ENCODE measurements at regions not wholly inside any gene's neighbourhood (a gene's known extent, or its start where the extent isn't known, plus 50 kb on each side); places are given as distances from the start of the nearest gene placed in this dataset.
"Not testable (repeated sequence)": the region's sequence is repeated elsewhere in the genome, so short reads cannot be mapped to it uniquely, and the experiment has no call there.

DNA sequence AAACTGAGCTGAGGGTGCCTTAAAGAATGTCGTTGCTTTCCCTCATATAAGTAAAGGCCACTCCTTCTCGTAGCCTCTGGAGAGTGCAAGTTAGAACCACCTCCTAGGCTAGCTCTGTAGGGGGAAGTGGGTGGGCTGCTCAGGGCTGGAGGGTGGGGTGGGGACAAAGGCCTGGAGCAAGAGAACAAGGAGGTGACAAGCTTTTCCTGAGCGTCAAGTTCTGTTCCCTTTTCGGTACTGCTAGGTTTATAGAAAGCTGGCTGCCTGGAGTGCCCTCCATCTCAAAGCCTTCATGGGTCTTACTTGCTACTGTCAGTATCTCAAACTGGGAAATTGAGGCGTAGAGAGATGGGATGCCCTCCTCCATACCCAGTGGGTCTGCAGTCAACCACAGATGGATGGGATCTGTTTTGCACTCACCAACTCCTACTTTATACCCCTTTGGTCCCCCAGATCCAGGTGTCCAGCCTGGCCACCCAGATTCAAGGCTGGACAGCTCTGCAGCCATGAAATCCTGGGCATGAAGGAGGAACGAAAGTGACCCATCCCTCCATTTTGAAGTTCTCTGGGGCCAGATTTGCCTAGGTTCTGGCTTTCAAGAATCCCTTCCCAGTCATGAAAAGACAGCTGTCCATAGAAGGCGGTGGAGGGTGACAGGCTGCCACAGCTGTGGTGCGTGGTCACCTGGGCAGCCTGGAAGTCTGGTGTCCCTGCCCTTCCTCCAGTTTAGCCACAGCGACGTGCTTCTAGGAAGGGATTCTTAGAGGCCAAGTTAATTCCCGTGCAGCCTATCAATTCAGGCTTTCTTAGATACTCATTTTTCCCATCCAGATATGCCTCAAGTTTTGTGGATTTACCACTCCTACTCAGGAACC, 117.8 kb downstream of the CRLF3 start:
- BruUV-seq (replicated peaks); H3K9me3 ChIP-seq (ENCODE audit: low read depth, low read length, poor library complexity, severe bottlenecking); H3K36me3 ChIP-seq (ENCODE audit: insufficient read depth, low read length, poor library complexity, severe bottlenecking); intact Hi-C loops (cut with micrococcal nuclease; ENCODE audit: unreplicated experiment); H3K4me1 ChIP-seq (ENCODE audit: insufficient read depth, low read length, poor library complexity, severe bottlenecking); CTCF ChIA-PET; H3K27me3 ChIP-seq (replicated peaks; ENCODE audit: insufficient read depth, low read depth, low read length, poor library complexity); H3K27ac ChIP-seq (ENCODE audit: low read depth, low read length, poor library complexity, severe bottlenecking); H3K4me3 ChIP-seq (ENCODE audit: low read depth, low read length, poor library complexity, severe bottlenecking); DNase-seq (ENCODE audit: low spot score): not testable (repeated sequence)
- POLR2A ChIA-PET (ENCODE audit: low non-redundant PET), result interaction anchor here (0.7 kb wide), 1 partner anchor 484 kb away, joined by 3 read pairs; no protein-coding TSS in a partner anchor

DNA sequence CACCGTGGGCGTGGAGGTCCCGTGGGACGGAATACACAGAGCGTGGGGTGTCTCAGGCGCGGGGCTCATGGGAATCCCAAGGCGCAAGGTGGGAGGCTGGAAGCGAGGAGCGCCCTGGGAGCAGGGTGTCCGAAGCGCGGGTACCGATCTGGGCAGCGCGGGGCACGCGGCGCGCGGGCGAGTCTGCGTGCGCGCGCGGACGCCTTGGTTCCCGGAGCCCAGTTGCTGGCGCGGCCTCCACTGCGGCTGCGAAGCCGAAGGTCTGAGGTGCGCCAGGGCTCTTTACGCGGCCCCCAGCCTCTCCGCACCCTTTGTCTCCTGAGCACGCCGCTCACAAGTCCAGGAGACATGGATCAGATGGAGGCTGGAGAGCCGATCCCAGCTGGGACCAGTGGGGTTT, 118.5 kb downstream of the CRLF3 start:
- H3K4me3 ChIP-seq (ENCODE audit: low read depth, low read length, poor library complexity, severe bottlenecking); H3K4me1 ChIP-seq (ENCODE audit: insufficient read depth, low read length, poor library complexity, severe bottlenecking); CTCF ChIA-PET; DNase-seq (ENCODE audit: low spot score); H3K27me3 ChIP-seq (replicated peaks; ENCODE audit: insufficient read depth, low read depth, low read length, poor library complexity); BruUV-seq (replicated peaks); H3K27ac ChIP-seq (ENCODE audit: low read depth, low read length, poor library complexity, severe bottlenecking); H3K36me3 ChIP-seq (ENCODE audit: insufficient read depth, low read length, poor library complexity, severe bottlenecking); POLR2A ChIA-PET (ENCODE audit: low non-redundant PET); H3K9me3 ChIP-seq (ENCODE audit: low read depth, low read length, poor library complexity, severe bottlenecking); intact Hi-C loops (cut with micrococcal nuclease; ENCODE audit: unreplicated experiment): not testable (repeated sequence)

- BruUV-seq (replicated peaks), result no TSS peak
- POLR2A ChIA-PET (ENCODE audit: low non-redundant PET), result no interaction called here
- no peaks in the 10 kb centered on the region for H3K9me3 ChIP-seq (ENCODE audit: low read depth, low read length, poor library complexity, severe bottlenecking)
- no peak for DNase-seq (ENCODE audit: low spot score)
- H3K4me1 ChIP-seq (ENCODE audit: insufficient read depth, low read length, poor library complexity, severe bottlenecking), result no peaks in the 10 kb centered on the region
- TF ChIP-seq CTCF (conservative IDR thresholded peaks at IDR 0.05; ENCODE audit: low read depth, low read length) (no peak), EZH2 (IDR thresholded peaks at IDR 0.05; ENCODE audit: borderline replicate concordance, low read depth, low read length, poor library complexity, severe bottlenecking) (no peak)
- no peaks in the 10 kb centered on the region for H3K27me3 ChIP-seq (replicated peaks; ENCODE audit: insufficient read depth, low read depth, low read length, poor library complexity)
- no peak overlapping the region for H3K4me3 ChIP-seq (ENCODE audit: low read depth, low read length, poor library complexity, severe bottlenecking)
- no peaks in the 10 kb centered on the region for H3K36me3 ChIP-seq (ENCODE audit: insufficient read depth, low read length, poor library complexity, severe bottlenecking)
- H3K27ac ChIP-seq (ENCODE audit: low read depth, low read length, poor library complexity, severe bottlenecking), result no peak overlapping the region
- CTCF ChIA-PET, result no interaction called here
- intact Hi-C loops (cut with micrococcal nuclease; ENCODE audit: unreplicated experiment), result no loop called here
Observed at GRCh38 chr17:30701498-30701989, 122.9 kb downstream of the CRLF3 start.

DNA sequence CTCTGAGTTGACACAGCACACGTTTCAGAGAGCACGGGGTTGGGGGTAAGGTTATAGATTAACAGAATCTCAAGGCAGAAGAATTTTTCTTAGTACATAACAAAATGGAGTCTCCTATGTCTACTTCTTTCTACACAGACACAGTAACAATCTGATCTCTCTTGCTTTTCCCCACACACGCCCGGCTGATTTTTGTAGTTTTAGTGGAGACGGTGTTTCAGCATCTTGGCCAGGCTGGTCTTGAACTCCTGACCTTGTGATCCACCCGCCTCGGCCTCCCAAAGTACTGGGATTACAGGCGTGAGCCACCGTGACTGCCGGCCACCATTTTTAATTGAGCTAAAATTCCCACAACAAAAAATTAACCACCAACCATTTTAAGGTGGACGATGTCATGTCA, 123.7 kb downstream of the CRLF3 start:
- intact Hi-C loops (cut with micrococcal nuclease; ENCODE audit: unreplicated experiment); BruUV-seq (replicated peaks); H3K4me3 ChIP-seq (ENCODE audit: low read depth, low read length, poor library complexity, severe bottlenecking); DNase-seq (ENCODE audit: low spot score); CTCF ChIA-PET; H3K27ac ChIP-seq (ENCODE audit: low read depth, low read length, poor library complexity, severe bottlenecking); H3K36me3 ChIP-seq (ENCODE audit: insufficient read depth, low read length, poor library complexity, severe bottlenecking); POLR2A ChIA-PET (ENCODE audit: low non-redundant PET); H3K9me3 ChIP-seq (ENCODE audit: low read depth, low read length, poor library complexity, severe bottlenecking); H3K4me1 ChIP-seq (ENCODE audit: insufficient read depth, low read length, poor library complexity, severe bottlenecking); H3K27me3 ChIP-seq (replicated peaks; ENCODE audit: insufficient read depth, low read depth, low read length, poor library complexity): not testable (repeated sequence)

Data from A673 (cell line).